ENCODE measurements at regions not wholly inside any gene's neighbourhood (a gene's known extent, or its start where the extent isn't known, plus 50 kb on each side); places are given as distances from the start of the nearest gene placed in this dataset.

DNA sequence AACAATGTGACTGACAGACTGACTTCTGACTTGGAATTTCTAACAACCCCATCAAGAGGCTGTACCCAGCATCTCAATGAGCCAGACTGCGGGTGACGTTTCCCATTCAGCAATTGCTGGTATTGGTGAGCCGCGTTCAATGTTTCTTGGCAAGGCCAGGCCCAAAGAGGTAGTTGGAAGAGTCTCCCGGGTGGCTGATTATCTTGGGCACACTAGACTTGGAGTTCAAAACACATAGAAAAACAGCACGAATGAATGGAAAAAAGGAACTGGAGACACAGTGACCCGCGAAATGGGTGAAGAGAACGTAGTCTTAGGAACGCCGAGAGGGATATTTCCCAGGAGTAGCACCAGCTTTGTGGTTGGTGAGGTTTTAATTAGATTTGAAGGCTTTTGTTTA, 81.1 kb upstream of the SLC22A11 start:
- Histone ChIP-seq H3K4me1 (ENCODE audit: insufficient read depth) (no peaks in the 10 kb centered on the region), H3K27me3 (peaks cover under 1% of the 10 kb centered on the region), H2AFZ (no peak overlapping the region), H3K36me3 (replicated peaks; ENCODE audit: insufficient read depth, low read depth) (no peaks in the 10 kb centered on the region), H3K27ac (no peak overlapping the region), H3K4me2 (no peak overlapping the region), H3K79me2 (no peaks in the 10 kb centered on the region), H3K4me3 (no peak overlapping the region), H3K9me2 (replicated peaks; ENCODE audit: insufficient read depth) (no peaks in the 10 kb centered on the region), H3K9me3 (ENCODE audit: low read depth) (no peaks in the 10 kb centered on the region), H4K20me1 (ENCODE audit: insufficient read depth, poor library complexity, severe bottlenecking) (no peaks in the 10 kb centered on the region)
- no peak for DNase-seq (ENCODE audit: low spot score)
- WGBS (ENCODE audit: low lambda C conversion rate, missing lambda C conversion rate): 85% methylated on average over 11 of the region's 11 CpGs
- TF ChIP-seq EZH2phosphoT487 (IDR thresholded peaks at IDR 0.05; ENCODE audit: low read depth, severe bottlenecking, unreplicated experiment): no peak
- no peak for TF ChIP-seq EZH2 (IDR thresholded peaks at IDR 0.05; ENCODE audit: borderline replicate concordance)
- TF ChIP-seq, protein P1, sequence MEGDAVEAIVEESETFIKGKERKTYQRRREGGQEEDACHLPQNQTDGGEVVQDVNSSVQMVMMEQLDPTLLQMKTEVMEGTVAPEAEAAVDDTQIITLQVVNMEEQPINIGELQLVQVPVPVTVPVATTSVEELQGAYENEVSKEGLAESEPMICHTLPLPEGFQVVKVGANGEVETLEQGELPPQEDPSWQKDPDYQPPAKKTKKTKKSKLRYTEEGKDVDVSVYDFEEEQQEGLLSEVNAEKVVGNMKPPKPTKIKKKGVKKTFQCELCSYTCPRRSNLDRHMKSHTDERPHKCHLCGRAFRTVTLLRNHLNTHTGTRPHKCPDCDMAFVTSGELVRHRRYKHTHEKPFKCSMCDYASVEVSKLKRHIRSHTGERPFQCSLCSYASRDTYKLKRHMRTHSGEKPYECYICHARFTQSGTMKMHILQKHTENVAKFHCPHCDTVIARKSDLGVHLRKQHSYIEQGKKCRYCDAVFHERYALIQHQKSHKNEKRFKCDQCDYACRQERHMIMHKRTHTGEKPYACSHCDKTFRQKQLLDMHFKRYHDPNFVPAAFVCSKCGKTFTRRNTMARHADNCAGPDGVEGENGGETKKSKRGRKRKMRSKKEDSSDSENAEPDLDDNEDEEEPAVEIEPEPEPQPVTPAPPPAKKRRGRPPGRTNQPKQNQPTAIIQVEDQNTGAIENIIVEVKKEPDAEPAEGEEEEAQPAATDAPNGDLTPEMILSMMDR (IDR thresholded peaks at IDR 0.05; ENCODE audit: poor library complexity): no peak

DNA sequence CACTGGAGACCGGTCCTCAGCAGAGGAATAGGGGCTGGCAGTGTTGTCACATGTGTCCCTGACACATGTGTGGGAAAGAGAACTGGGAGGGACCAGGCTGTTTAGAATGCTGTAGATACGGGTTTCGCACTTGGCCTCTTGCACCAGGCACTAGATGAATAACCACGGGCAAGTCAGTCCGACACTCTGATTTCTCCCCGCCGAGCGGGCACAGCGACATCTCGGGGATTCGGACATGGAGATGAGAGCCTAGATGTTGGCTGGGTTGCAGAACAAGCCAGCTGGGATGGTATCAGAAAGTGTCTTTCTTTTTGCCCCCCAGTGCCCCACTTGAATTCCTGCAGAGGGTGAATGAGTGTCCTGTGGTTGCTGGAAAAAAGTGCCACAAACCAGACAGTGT, 80.6 kb upstream of the SLC22A11 start:
- Histone ChIP-seq H3K9me2 (replicated peaks; ENCODE audit: insufficient read depth) (no peaks in the 10 kb centered on the region), H4K20me1 (ENCODE audit: insufficient read depth, poor library complexity, severe bottlenecking) (no peaks in the 10 kb centered on the region), H3K79me2 (no peaks in the 10 kb centered on the region), H3K4me3 (no peak overlapping the region), H3K27me3 (no peaks in the 10 kb centered on the region), H3K27ac (no peak overlapping the region), H3K9me3 (ENCODE audit: low read depth) (no peaks in the 10 kb centered on the region), H3K4me1 (ENCODE audit: insufficient read depth) (no peaks in the 10 kb centered on the region), H3K36me3 (replicated peaks; ENCODE audit: insufficient read depth, low read depth) (no peaks in the 10 kb centered on the region), H3K4me2 (no peak overlapping the region), H2AFZ (no peak overlapping the region)
- TF ChIP-seq, protein P1 (IDR thresholded peaks at IDR 0.05; ENCODE audit: poor library complexity): no peak
- no peak for TF ChIP-seq EZH2 (IDR thresholded peaks at IDR 0.05; ENCODE audit: borderline replicate concordance)
- TF ChIP-seq EZH2phosphoT487 (IDR thresholded peaks at IDR 0.05; ENCODE audit: low read depth, severe bottlenecking, unreplicated experiment): no peak
- DNase-seq (ENCODE audit: low spot score): no peak
- WGBS (ENCODE audit: low lambda C conversion rate, missing lambda C conversion rate): 95% methylated on average over 11 of the region's 11 CpGs

DNA sequence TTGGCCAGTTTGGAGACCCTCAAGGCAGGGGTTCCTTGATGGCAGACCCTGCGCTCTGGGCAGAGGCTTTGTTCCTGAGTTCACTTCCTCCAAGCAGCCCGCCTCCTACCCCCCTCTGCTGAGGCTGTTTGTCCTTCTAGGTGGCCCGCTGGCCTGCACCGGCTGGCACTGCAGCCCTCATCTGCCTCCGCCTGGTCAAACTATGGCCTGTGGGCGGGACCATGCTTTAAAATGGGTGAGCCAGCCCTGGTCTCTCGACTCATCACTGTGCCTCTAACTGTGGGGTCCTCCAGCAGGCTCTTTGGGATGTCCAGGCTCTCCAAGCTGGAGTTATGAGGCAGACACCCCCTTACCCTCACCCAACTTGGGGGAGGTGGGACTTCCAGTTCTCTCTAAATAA, 78.9 kb upstream of the SLC22A11 start:
- WGBS (ENCODE audit: low lambda C conversion rate, missing lambda C conversion rate): 89% methylated on average over 7 of the region's 7 CpGs
- Histone ChIP-seq H4K20me1 (ENCODE audit: insufficient read depth, poor library complexity, severe bottlenecking) (no peaks in the 10 kb centered on the region), H3K27me3 (no peaks in the 10 kb centered on the region), H3K79me2 (no peaks in the 10 kb centered on the region), H3K4me1 (ENCODE audit: insufficient read depth) (no peaks in the 10 kb centered on the region), H3K4me3 (no peak overlapping the region), H3K4me2 (no peak overlapping the region), H2AFZ (no peak overlapping the region), H3K27ac (no peak overlapping the region), H3K9me2 (replicated peaks; ENCODE audit: insufficient read depth) (no peaks in the 10 kb centered on the region), H3K36me3 (replicated peaks; ENCODE audit: insufficient read depth, low read depth) (no peaks in the 10 kb centered on the region), H3K9me3 (ENCODE audit: low read depth) (no peaks in the 10 kb centered on the region)
- TF ChIP-seq, protein P1 (IDR thresholded peaks at IDR 0.05; ENCODE audit: poor library complexity): no peak
- TF ChIP-seq EZH2 (IDR thresholded peaks at IDR 0.05; ENCODE audit: borderline replicate concordance) (no peak), EZH2phosphoT487 (IDR thresholded peaks at IDR 0.05; ENCODE audit: low read depth, severe bottlenecking, unreplicated experiment) (no peak)
- no peak for DNase-seq (ENCODE audit: low spot score)

DNA sequence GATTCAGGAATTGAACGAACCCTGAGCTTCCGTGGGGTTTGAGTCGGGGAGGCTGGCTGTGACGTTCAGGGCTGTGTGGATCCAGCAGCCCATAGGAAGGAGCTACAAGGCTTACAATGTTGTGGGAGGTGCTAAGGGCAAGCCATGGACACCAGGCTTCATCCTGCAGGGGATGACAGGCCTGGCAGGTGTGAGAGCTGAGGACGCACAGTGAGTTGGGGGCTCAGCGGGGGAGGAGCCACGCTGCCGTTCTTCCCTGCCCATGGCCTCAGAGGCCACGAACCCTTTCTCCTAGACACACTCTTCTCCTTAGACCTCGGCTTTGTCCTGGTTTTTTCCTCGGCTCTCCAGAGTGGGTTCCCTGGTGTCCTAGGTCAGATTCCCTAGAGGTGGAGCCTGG, 78.1 kb upstream of the SLC22A11 start:
- H3K27me3 ChIP-seq: no peaks in the 10 kb centered on the region
- 84% methylated on average over 11 of the region's 11 CpGs for WGBS (ENCODE audit: low lambda C conversion rate, missing lambda C conversion rate)
- no peak for DNase-seq (ENCODE audit: low spot score)

More for the DNA sequence above, 78.1 kb upstream of the SLC22A11 start:
- Histone ChIP-seq H2AFZ (no peak overlapping the region), H3K4me2 (no peak overlapping the region), H3K4me3 (no peak overlapping the region), H4K20me1 (ENCODE audit: insufficient read depth, poor library complexity, severe bottlenecking) (no peaks in the 10 kb centered on the region), H3K9me3 (ENCODE audit: low read depth) (no peaks in the 10 kb centered on the region), H3K4me1 (ENCODE audit: insufficient read depth) (no peaks in the 10 kb centered on the region), H3K36me3 (replicated peaks; ENCODE audit: insufficient read depth, low read depth) (no peaks in the 10 kb centered on the region), H3K79me2 (no peaks in the 10 kb centered on the region), H3K27ac (no peak overlapping the region), H3K9me2 (replicated peaks; ENCODE audit: insufficient read depth) (no peaks in the 10 kb centered on the region)
- TF ChIP-seq EZH2phosphoT487 (IDR thresholded peaks at IDR 0.05; ENCODE audit: low read depth, severe bottlenecking, unreplicated experiment) (no peak), EZH2 (IDR thresholded peaks at IDR 0.05; ENCODE audit: borderline replicate concordance) (no peak)
- TF ChIP-seq, protein P1 (IDR thresholded peaks at IDR 0.05; ENCODE audit: poor library complexity): no peak

All from hepatocyte (in vitro differentiated cells).